ENCODE measurements at regions not wholly inside any gene's neighbourhood (a gene's known extent, or its start where the extent isn't known, plus 50 kb on each side); places are given as distances from the start of the nearest gene placed in this dataset.

GRCh38 chr15:92541291-92542200 is 114.0 kb downstream of the FAM174B start:
- no peaks in the 10 kb centered on the region for H3K4me1 Mint-ChIP-seq (ENCODE audit: low read depth, unreplicated experiment)
- TF ChIP-seq CTCF (IDR thresholded peaks at IDR 0.05; ENCODE audit: partially characterized antibody, unreplicated experiment) = no peak
- peaks cover 2% of the 10 kb centered on the region for H3K9me3 Mint-ChIP-seq (ENCODE audit: unreplicated experiment)
- no peak overlapping the region for H3K27ac Mint-ChIP-seq (ENCODE audit: unreplicated experiment)
- peaks cover 5% of the 10 kb centered on the region for H3K27me3 Mint-ChIP-seq (ENCODE audit: unreplicated experiment)
- H3K4me3 Mint-ChIP-seq (ENCODE audit: unreplicated experiment) = no peak overlapping the region
- peaks cover 9% of the 10 kb centered on the region for H3K36me3 Mint-ChIP-seq (ENCODE audit: unreplicated experiment)
- no peak for DNase-seq

GRCh38 chr15:92538115-92538514 is 117.5 kb downstream of the FAM174B start:
- TF ChIP-seq CTCF (IDR thresholded peaks at IDR 0.05; ENCODE audit: partially characterized antibody, unreplicated experiment) = no peak
- Mint-ChIP-seq H3K27ac (ENCODE audit: unreplicated experiment) (no peak overlapping the region), H3K9me3 (ENCODE audit: unreplicated experiment) (peaks cover 6% of the 10 kb centered on the region), H3K27me3 (ENCODE audit: unreplicated experiment) (peaks cover 1% of the 10 kb centered on the region), H3K4me3 (ENCODE audit: unreplicated experiment) (no peak overlapping the region), H3K4me1 (ENCODE audit: low read depth, unreplicated experiment) (no peaks in the 10 kb centered on the region), H3K36me3 (ENCODE audit: unreplicated experiment) (peaks cover 20% of the 10 kb centered on the region)
- DNase-seq = no peak

GRCh38 chr15:92533298-92533697 is 122.3 kb downstream of the FAM174B start:
- H3K4me3 Mint-ChIP-seq (ENCODE audit: unreplicated experiment) = no peak overlapping the region
- DNase-seq = no peak
- no peaks in the 10 kb centered on the region for H3K4me1 Mint-ChIP-seq (ENCODE audit: low read depth, unreplicated experiment)
- TF ChIP-seq CTCF (IDR thresholded peaks at IDR 0.05; ENCODE audit: partially characterized antibody, unreplicated experiment) = no peak
- no peaks in the 10 kb centered on the region for H3K27me3 Mint-ChIP-seq (ENCODE audit: unreplicated experiment)
- peaks cover 33% of the 10 kb centered on the region for H3K36me3 Mint-ChIP-seq (ENCODE audit: unreplicated experiment)
- no peak overlapping the region for H3K27ac Mint-ChIP-seq (ENCODE audit: unreplicated experiment)
- peaks cover 11% of the 10 kb centered on the region for H3K9me3 Mint-ChIP-seq (ENCODE audit: unreplicated experiment)

- no peak for TF ChIP-seq CTCF (IDR thresholded peaks at IDR 0.05; ENCODE audit: partially characterized antibody, unreplicated experiment)
- H3K4me3 Mint-ChIP-seq (ENCODE audit: unreplicated experiment) = no peak overlapping the region
- H3K27ac Mint-ChIP-seq (ENCODE audit: unreplicated experiment) = no peak overlapping the region
- H3K36me3 Mint-ChIP-seq (ENCODE audit: unreplicated experiment) = peaks cover 33% of the 10 kb centered on the region
- no peaks in the 10 kb centered on the region for H3K27me3 Mint-ChIP-seq (ENCODE audit: unreplicated experiment)
- DNase-seq = no peak
- no peaks in the 10 kb centered on the region for H3K4me1 Mint-ChIP-seq (ENCODE audit: low read depth, unreplicated experiment)
- H3K9me3 Mint-ChIP-seq (ENCODE audit: unreplicated experiment) = peaks cover 7% of the 10 kb centered on the region
These were observed 124.2 kb downstream of the FAM174B start for GRCh38 chr15:92531406-92531805.

GRCh38 chr15:92528736-92529135 is 126.8 kb downstream of the FAM174B start:
- Mint-ChIP-seq H3K36me3 (ENCODE audit: unreplicated experiment) (peaks cover 22% of the 10 kb centered on the region), H3K9me3 (ENCODE audit: unreplicated experiment) (peaks cover 7% of the 10 kb centered on the region), H3K27ac (ENCODE audit: unreplicated experiment) (no peak overlapping the region), H3K4me3 (ENCODE audit: unreplicated experiment) (no peak overlapping the region), H3K4me1 (ENCODE audit: low read depth, unreplicated experiment) (peaks cover 7% of the 10 kb centered on the region), H3K27me3 (ENCODE audit: unreplicated experiment) (peaks cover 2% of the 10 kb centered on the region)
- DNase-seq = no peak
- TF ChIP-seq CTCF (IDR thresholded peaks at IDR 0.05; ENCODE audit: partially characterized antibody, unreplicated experiment) = no peak
